Spleen (tissue), 11 donors: ENCODE measurements at regions not wholly inside any gene's neighbourhood (a gene's known extent, or its start where the extent isn't known, plus 50 kb on each side); places are given as distances from the start of the nearest gene placed in this dataset.

Source experiments
- DNase-seq: peaks from one replicate; pipeline ENCODE4 v3.0.0-alpha.2; 2020
- H3K27ac ChIP-seq, 8 donors: fragments of 200-600 bp; sonication (generic) in 7 of 8; 1 replicate in 4 of 8; 2 replicates in 4 of 8; pipeline versions ENCODE4 v1.5.0 to v1.8.0; 2016 to 2021; ENCODE audit warnings: inconsistent platforms in 4 of 8, mild to moderate bottlenecking in 4 of 8, moderate library complexity in 1 of 8
- H3K27me3 ChIP-seq, 7 donors: fragments of 200-600 bp; sonication (generic) in 6 of 7; replicated peaks in 1 of 7; 1 replicate in 4 of 7; 2 replicates in 3 of 7; pipeline versions ENCODE4 v1.5.0 to v1.8.0; 2016 to 2021; ENCODE audit warnings: inconsistent platforms in 3 of 7, mild to moderate bottlenecking in 1 of 7
- H3K36me3 ChIP-seq, 6 donors: fragments of 200-600 bp; sonication (generic) in 5 of 6; 1 replicate in 4 of 6; 2 replicates in 2 of 6; pipeline versions ENCODE4 v1.5.0 to v1.8.0; 2016 to 2021; ENCODE audit warnings: inconsistent platforms in 2 of 6
- H3K4me1 ChIP-seq, 6 donors: fragments of 200-600 bp; sonication (generic) in 5 of 6; 1 replicate in 3 of 6; 2 replicates in 3 of 6; pipeline versions ENCODE4 v1.5.0 to v1.8.0; 2016 to 2021; ENCODE audit warnings: inconsistent platforms in 3 of 6
- H3K4me3 ChIP-seq, 8 donors: fragments of 200-600 bp; sonication (generic) in 7 of 8; 1 replicate in 4 of 8; 2 replicates in 4 of 8; pipeline versions ENCODE4 v1.5.0 to v1.8.0; 2016 to 2021; ENCODE audit warnings: inconsistent platforms in 4 of 8, mild to moderate bottlenecking in 4 of 8, moderate library complexity in 2 of 8
- H3K9me3 ChIP-seq, 8 donors: fragments of 200-600 bp; sonication (generic) in 7 of 8; 1 replicate in 4 of 8; 2 replicates in 4 of 8; pipeline versions ENCODE4 v1.5.0 to v1.8.0; 2016 to 2021; ENCODE audit warnings: inconsistent platforms in 4 of 8
- POLR2A ChIP-seq, 3 donors: fragments of 450-650 bp; IDR thresholded peaks; one replicate each; pipeline ENCODE4 v1.5.1; 2017; ENCODE audit warnings: antibody characterized with exemption in 3 of 3, mild to moderate bottlenecking in 1 of 3
- POLR2AphosphoS5 ChIP-seq, 3 donors: sonication (generic); formaldehyde crosslinking; IDR thresholded peaks; one replicate each; pipeline ENCODE4 v1.5.1; 2017; ENCODE audit warnings: antibody characterized with exemption in 3 of 3
- WGBS, 5 donors: extraction: QIAGEN DNeasy Blood & Tissue Kit in 3 of 5; methylation state at CpG; one replicate each; pipeline versions ENCODE4 v1.1.5 to v1.1.7; 2013 to 2018; 5-methylcytosine and 5-hydroxymethylcytosine counted together
- intact Hi-C: fragments of 100-400 bp; cut with DNase I; formaldehyde crosslinking; loops from one replicate; pipeline ENCODE4 v1.15.0; 2023; ENCODE audit warnings: low total_unique reads
- TF ChIP-seq, protein P1 (sequence below), 11 experiments: fragments of 200-600 bp in 7 of 11; fragments of 450-650 bp in 4 of 11; sonication (generic) in 4 of 11; IDR thresholded peaks in 8 of 11; conservative IDR thresholded peaks in 3 of 11; 1 replicate in 7 of 11; 2 replicates in 4 of 11; pipeline versions ENCODE4 v1.4.0 to v1.8.0; 2016 to 2021; ENCODE audit warnings: antibody characterized with exemption in 11 of 11, inconsistent platforms in 4 of 11, mild to moderate bottlenecking in 1 of 11
- donor health status: healthy with polysubstance abuse.
- donor health status: DM: no; HTN: no; CAD: no; lungs with moderate emphysema.
- donor health status: DM: no; HTN: no; CAD: no.
- donor health status: Bipolar disorder and iron deficiency.
- donor health status: healthy.
- donor health status: DM: no; HTN: no; CAD: no.
- donor health status: DM: yes; HTN: yes; CAD: no.

DNA sequence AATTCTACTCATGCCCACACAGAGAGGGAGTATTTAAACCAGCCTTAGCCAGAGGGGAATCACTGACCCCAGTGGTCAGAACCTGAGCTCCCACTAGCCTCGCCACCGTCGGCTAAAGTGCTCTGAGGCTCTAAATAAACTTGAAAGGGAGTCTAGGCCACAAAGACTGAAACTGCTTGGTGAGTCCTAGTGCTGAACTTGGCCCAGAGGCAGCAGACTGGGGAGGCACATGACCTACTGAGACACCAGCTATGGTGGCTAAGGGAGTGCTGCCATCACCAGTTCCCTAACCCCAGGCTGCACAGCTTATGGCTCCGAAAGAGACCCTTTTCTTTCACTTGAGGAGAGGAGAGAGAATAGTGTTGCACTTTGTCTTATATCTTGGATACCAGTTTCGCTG, 1542.8 kb downstream of the KCNT2 start:
- intact Hi-C loops = no loop called here
- Histone ChIP-seq H3K4me3 (no peak overlapping the region), H3K9me3 (peaks cover 0 to 4% (median 0%) of the 10 kb centered on the region in 8 donors), H3K27me3 (no peaks in the 10 kb centered on the region), H3K36me3 (no peaks in the 10 kb centered on the region), H3K27ac (no peak overlapping the region), H3K4me1 (no peaks in the 10 kb centered on the region)
- TF ChIP-seq POLR2A (IDR thresholded peaks at IDR 0.05) = no peak
- TF ChIP-seq, protein P1, sequence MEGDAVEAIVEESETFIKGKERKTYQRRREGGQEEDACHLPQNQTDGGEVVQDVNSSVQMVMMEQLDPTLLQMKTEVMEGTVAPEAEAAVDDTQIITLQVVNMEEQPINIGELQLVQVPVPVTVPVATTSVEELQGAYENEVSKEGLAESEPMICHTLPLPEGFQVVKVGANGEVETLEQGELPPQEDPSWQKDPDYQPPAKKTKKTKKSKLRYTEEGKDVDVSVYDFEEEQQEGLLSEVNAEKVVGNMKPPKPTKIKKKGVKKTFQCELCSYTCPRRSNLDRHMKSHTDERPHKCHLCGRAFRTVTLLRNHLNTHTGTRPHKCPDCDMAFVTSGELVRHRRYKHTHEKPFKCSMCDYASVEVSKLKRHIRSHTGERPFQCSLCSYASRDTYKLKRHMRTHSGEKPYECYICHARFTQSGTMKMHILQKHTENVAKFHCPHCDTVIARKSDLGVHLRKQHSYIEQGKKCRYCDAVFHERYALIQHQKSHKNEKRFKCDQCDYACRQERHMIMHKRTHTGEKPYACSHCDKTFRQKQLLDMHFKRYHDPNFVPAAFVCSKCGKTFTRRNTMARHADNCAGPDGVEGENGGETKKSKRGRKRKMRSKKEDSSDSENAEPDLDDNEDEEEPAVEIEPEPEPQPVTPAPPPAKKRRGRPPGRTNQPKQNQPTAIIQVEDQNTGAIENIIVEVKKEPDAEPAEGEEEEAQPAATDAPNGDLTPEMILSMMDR (IDR thresholded peaks at IDR 0.05 in 8 of 11, conservative IDR thresholded peaks at IDR 0.05 in 3 of 11) = no peak
- TF ChIP-seq POLR2AphosphoS5 (IDR thresholded peaks at IDR 0.05) = no peak
- WGBS, 5 donors = 83 to 95% (median 90%) methylated on average over 5 of the region's 5 CpGs
- DNase-seq = no peak

DNA sequence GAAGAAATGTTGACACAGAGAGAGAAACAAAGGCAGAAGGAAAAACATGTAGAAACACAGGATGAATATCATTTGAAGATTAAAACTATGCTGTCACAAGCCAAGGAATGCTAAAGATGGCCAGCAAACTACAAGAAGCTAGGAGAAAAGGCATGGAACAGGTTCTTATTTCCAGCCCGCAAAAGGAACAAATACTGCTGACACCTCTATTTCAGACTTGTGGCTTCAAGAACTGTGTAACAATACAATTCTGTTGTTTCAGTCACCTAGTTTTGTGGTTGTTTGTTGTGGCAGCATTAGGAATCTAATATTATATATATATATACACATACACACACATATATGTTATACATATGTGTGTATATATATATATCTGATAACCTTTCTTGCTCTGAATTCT, 1543.9 kb downstream of the KCNT2 start:
- intact Hi-C loops = no loop called here

DNA sequence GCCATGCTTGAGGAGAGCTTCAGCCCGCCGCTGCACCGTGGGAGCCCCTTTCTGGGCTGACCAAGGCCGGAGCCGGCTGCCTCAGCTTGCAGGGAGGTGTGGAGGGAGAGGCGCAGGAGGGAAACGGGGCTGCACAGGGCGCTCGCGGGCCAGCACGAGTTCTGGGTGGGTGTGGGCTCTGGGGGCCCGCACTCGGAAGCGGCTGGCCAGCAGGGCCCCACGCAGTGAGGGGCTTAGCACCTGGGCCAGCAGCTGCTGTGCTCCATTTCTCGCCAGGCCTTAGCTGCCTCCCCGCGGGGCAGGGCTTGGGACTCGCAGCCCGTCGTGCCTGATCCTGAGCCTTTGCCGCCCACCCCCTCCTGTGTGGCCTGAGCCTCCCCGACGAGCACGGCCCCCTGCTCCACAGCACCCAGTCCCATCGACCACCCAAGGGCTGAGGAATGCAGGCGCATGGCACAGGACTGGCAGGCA, 1554.0 kb downstream of the KCNT2 start:
- intact Hi-C loops = no loop called here
- no peak overlapping the region for H3K4me3 ChIP-seq

More for the DNA sequence above, 1543.9 kb downstream of the KCNT2 start:
- TF ChIP-seq, protein P1 (IDR thresholded peaks at IDR 0.05 in 8 of 11, conservative IDR thresholded peaks at IDR 0.05 in 3 of 11) = no peak
- no peak for TF ChIP-seq POLR2A (IDR thresholded peaks at IDR 0.05)
- no peak for TF ChIP-seq POLR2AphosphoS5 (IDR thresholded peaks at IDR 0.05)
- H3K4me1 ChIP-seq = no peaks in the 10 kb centered on the region
- WGBS, 5 donors = 89 to 100% (median 96%) methylated on average over 1 of the region's 1 CpG
- no peak overlapping the region for H3K4me3 ChIP-seq
- H3K27me3 ChIP-seq = no peaks in the 10 kb centered on the region
- H3K36me3 ChIP-seq = no peaks in the 10 kb centered on the region
- no peak for DNase-seq
- H3K27ac ChIP-seq = no peak overlapping the region
- peaks cover 0 to 4% (median 0%) of the 10 kb centered on the region in 8 donors for H3K9me3 ChIP-seq

DNA sequence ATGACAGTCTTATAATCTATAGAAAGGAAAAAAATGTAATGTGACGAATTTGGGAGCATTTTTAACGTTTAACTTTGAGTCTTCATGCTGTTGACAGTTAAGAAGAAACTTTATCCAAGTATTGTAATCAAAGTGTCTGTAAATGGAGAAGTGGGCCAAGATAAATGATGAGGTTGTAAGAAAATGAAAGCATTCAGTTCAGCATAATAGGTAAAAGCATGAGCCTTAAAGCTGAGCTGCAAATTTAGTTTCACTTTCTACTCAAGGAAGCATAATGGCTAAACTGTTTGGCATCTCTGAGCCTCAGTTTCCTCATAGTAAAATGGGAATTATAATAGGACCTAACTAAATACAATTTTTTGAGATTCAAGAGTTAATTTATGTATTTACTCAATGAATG, 1554.8 kb downstream of the KCNT2 start:
- intact Hi-C loops = no loop called here
- Histone ChIP-seq H3K27ac (no peak overlapping the region), H3K4me3 (no peak overlapping the region), H3K9me3 (peaks cover 0 to 13% (median 0%) of the 10 kb centered on the region in 8 donors), H3K27me3 (no peaks in the 10 kb centered on the region), H3K4me1 (no peaks in the 10 kb centered on the region), H3K36me3 (no peaks in the 10 kb centered on the region)
- TF ChIP-seq POLR2A (IDR thresholded peaks at IDR 0.05) (no peak), POLR2AphosphoS5 (IDR thresholded peaks at IDR 0.05) (no peak)
- TF ChIP-seq, protein P1 (IDR thresholded peaks at IDR 0.05 in 8 of 11, conservative IDR thresholded peaks at IDR 0.05 in 3 of 11) = no peak
- DNase-seq = no peak
- WGBS, 5 donors = 36 to 59% (median 49%) methylated on average over 2 of the region's 2 CpGs

More for the DNA sequence above, 1554.0 kb downstream of the KCNT2 start:
- TF ChIP-seq, protein P1 (IDR thresholded peaks at IDR 0.05 in 8 of 11, conservative IDR thresholded peaks at IDR 0.05 in 3 of 11) = no peak
- no peak for TF ChIP-seq POLR2AphosphoS5 (IDR thresholded peaks at IDR 0.05)
- no peak for TF ChIP-seq POLR2A (IDR thresholded peaks at IDR 0.05)
- no peaks in the 10 kb centered on the region for H3K4me1 ChIP-seq
- WGBS, 5 donors = 89 to 96% (median 94%) methylated on average over 22 to 27 of the region's 27 CpGs
- H3K27ac ChIP-seq = no peak overlapping the region
- peaks cover 0 to 13% (median 0%) of the 10 kb centered on the region in 8 donors for H3K9me3 ChIP-seq
- H3K36me3 ChIP-seq = no peaks in the 10 kb centered on the region
- peak; percentile 59 for DNase-seq
- H3K27me3 ChIP-seq = no peaks in the 10 kb centered on the region
